ENCODE measurements at regions not wholly inside any gene's neighbourhood (a gene's known extent, or its start where the extent isn't known, plus 50 kb on each side); places are given as distances from the start of the nearest gene placed in this dataset.

GRCh38 chr21:17053321-17053720, 459.5 kb upstream of the CXADR start:
- Histone ChIP-seq H4K20me1 (no peaks in the 10 kb centered on the region), H3K27ac (no peak overlapping the region), H3K4me2 (no peak overlapping the region), H3K27me3 (no peaks in the 10 kb centered on the region), H3K9ac (no peak overlapping the region), H3K4me3 (no peak overlapping the region), H3K36me3 (no peaks in the 10 kb centered on the region), H3K4me1 (no peaks in the 10 kb centered on the region), H3K9me3 (replicated peaks in 1 of 11) (peaks cover 5 to 12% (median 11%) of the 10 kb centered on the region in 11 experiments; a peak in 19 of 22 replicates)
- TF ChIP-seq Cebpa-rat (IDR thresholded peaks at IDR 0.05): no peak

- Histone ChIP-seq H3K4me2 (no peak overlapping the region), H3K36me3 (no peaks in the 10 kb centered on the region), H3K9ac (no peak overlapping the region), H3K4me1 (no peaks in the 10 kb centered on the region), H4K20me1 (no peaks in the 10 kb centered on the region), H3K9me3 (replicated peaks in 1 of 11) (no peaks in the 10 kb centered on the region), H3K27me3 (no peaks in the 10 kb centered on the region), H3K27ac (no peak overlapping the region), H3K4me3 (no peak overlapping the region)
- no peak for TF ChIP-seq Cebpa-rat (IDR thresholded peaks at IDR 0.05)
Observed at GRCh38 chr21:17059936-17060335, 452.9 kb upstream of the CXADR start.

- Histone ChIP-seq H3K4me3 (no peak overlapping the region), H3K9ac (no peak overlapping the region), H3K27me3 (no peaks in the 10 kb centered on the region), H3K9me3 (replicated peaks in 1 of 11) (no peaks in the 10 kb centered on the region), H4K20me1 (no peaks in the 10 kb centered on the region), H3K27ac (no peak overlapping the region), H3K4me2 (no peak overlapping the region), H3K4me1 (no peaks in the 10 kb centered on the region), H3K36me3 (no peaks in the 10 kb centered on the region)
- no peak for TF ChIP-seq Cebpa-rat (IDR thresholded peaks at IDR 0.05)
Observed at GRCh38 chr21:17066006-17066405, 446.8 kb upstream of the CXADR start.

- Histone ChIP-seq H3K27me3 (no peaks in the 10 kb centered on the region), H4K20me1 (no peaks in the 10 kb centered on the region), H3K27ac (no peak overlapping the region), H3K9me3 (replicated peaks in 1 of 11) (no peaks in the 10 kb centered on the region), H3K4me2 (no peak overlapping the region), H3K36me3 (no peaks in the 10 kb centered on the region), H3K9ac (no peak overlapping the region), H3K4me1 (no peaks in the 10 kb centered on the region), H3K4me3 (no peak overlapping the region)
- TF ChIP-seq Cebpa-rat (IDR thresholded peaks at IDR 0.05): no peak
Observed at GRCh38 chr21:17071093-17071492, 441.8 kb upstream of the CXADR start.

GRCh38 chr21:17081193-17081592, 431.6 kb upstream of the CXADR start:
- Histone ChIP-seq H3K9ac (no peak overlapping the region), H3K4me3 (no peak overlapping the region), H3K4me2 (no peak overlapping the region), H3K27ac (no peak overlapping the region), H3K27me3 (no peaks in the 10 kb centered on the region), H3K4me1 (no peaks in the 10 kb centered on the region), H3K9me3 (replicated peaks in 1 of 11) (no peaks in the 10 kb centered on the region), H4K20me1 (no peaks in the 10 kb centered on the region), H3K36me3 (no peaks in the 10 kb centered on the region)
- TF ChIP-seq Cebpa-rat (IDR thresholded peaks at IDR 0.05): no peak

- Histone ChIP-seq H3K36me3 (no peaks in the 10 kb centered on the region), H3K4me3 (no peak overlapping the region), H3K9ac (no peak overlapping the region), H4K20me1 (no peaks in the 10 kb centered on the region), H3K27me3 (no peaks in the 10 kb centered on the region), H3K27ac (no peak overlapping the region), H3K9me3 (replicated peaks in 1 of 11) (no peaks in the 10 kb centered on the region), H3K4me1 (no peaks in the 10 kb centered on the region), H3K4me2 (no peak overlapping the region)
- TF ChIP-seq Cebpa-rat (IDR thresholded peaks at IDR 0.05): no peak
Observed at GRCh38 chr21:17082843-17083483, 429.9 kb upstream of the CXADR start.

- no peak overlapping the region for H3K9ac ChIP-seq
- TF ChIP-seq Cebpa-rat (IDR thresholded peaks at IDR 0.05): no peak
- no peak overlapping the region for H3K4me3 ChIP-seq
- H4K20me1 ChIP-seq: no peaks in the 10 kb centered on the region
- no peaks in the 10 kb centered on the region for H3K27me3 ChIP-seq
- no peaks in the 10 kb centered on the region for H3K36me3 ChIP-seq
- no peaks in the 10 kb centered on the region for H3K9me3 ChIP-seq (replicated peaks in 1 of 11)
- no peak overlapping the region for H3K4me2 ChIP-seq
- H3K27ac ChIP-seq: no peak overlapping the region
- no peaks in the 10 kb centered on the region for H3K4me1 ChIP-seq
Observed at GRCh38 chr21:17085707-17086106, 427.1 kb upstream of the CXADR start.

GRCh38 chr21:17088500-17088899, 424.3 kb upstream of the CXADR start:
- no peak overlapping the region for H3K4me2 ChIP-seq
- H3K4me3 ChIP-seq: no peak overlapping the region
- H3K27ac ChIP-seq: no peak overlapping the region
- no peaks in the 10 kb centered on the region for H4K20me1 ChIP-seq
- H3K9ac ChIP-seq: no peak overlapping the region
- no peaks in the 10 kb centered on the region for H3K27me3 ChIP-seq
- no peaks in the 10 kb centered on the region for H3K36me3 ChIP-seq
- TF ChIP-seq Cebpa-rat (IDR thresholded peaks at IDR 0.05): no peak
- no peaks in the 10 kb centered on the region for H3K4me1 ChIP-seq
- no peaks in the 10 kb centered on the region for H3K9me3 ChIP-seq (replicated peaks in 1 of 11)

GRCh38 chr21:17089091-17089491, 423.8 kb upstream of the CXADR start:
- Histone ChIP-seq H3K36me3 (no peaks in the 10 kb centered on the region), H3K9me3 (replicated peaks in 1 of 11) (no peaks in the 10 kb centered on the region), H3K4me3 (no peak overlapping the region), H3K27ac (no peak overlapping the region), H3K27me3 (no peaks in the 10 kb centered on the region), H4K20me1 (no peaks in the 10 kb centered on the region), H3K4me1 (no peaks in the 10 kb centered on the region), H3K9ac (no peak overlapping the region), H3K4me2 (no peak overlapping the region)
- TF ChIP-seq Cebpa-rat (IDR thresholded peaks at IDR 0.05): no peak

GRCh38 chr21:17101696-17102095, 411.1 kb upstream of the CXADR start:
- no peak for TF ChIP-seq Cebpa-rat (IDR thresholded peaks at IDR 0.05)
- Histone ChIP-seq H3K27ac (no peak overlapping the region), H3K4me2 (no peak overlapping the region), H3K9me3 (replicated peaks in 1 of 11) (peaks cover 12 to 32% (median 19%) of the 10 kb centered on the region in 11 experiments; a peak in 21 of 22 replicates), H3K9ac (no peak overlapping the region), H3K4me3 (no peak overlapping the region), H4K20me1 (no peaks in the 10 kb centered on the region), H3K4me1 (no peaks in the 10 kb centered on the region), H3K36me3 (no peaks in the 10 kb centered on the region), H3K27me3 (no peaks in the 10 kb centered on the region)
